DMS114 treated with DMSO at 0.1 percent for 48 hours (cell line): ENCODE measurements at regions not wholly inside any gene's neighbourhood (a gene's known extent, or its start where the extent isn't known, plus 50 kb on each side); places are given as distances from the start of the nearest gene placed in this dataset.
"Not testable (repeated sequence)": the region's sequence is repeated elsewhere in the genome, so short reads cannot be mapped to it uniquely, and the experiment has no call there.

ENCODE experiments used
- DNase-seq: peaks from one replicate; lab custom pipeline; 2025; ENCODE audit not compliant: unreplicated experiment; lab: John Stamatoyannopoulos, UW

DNA sequence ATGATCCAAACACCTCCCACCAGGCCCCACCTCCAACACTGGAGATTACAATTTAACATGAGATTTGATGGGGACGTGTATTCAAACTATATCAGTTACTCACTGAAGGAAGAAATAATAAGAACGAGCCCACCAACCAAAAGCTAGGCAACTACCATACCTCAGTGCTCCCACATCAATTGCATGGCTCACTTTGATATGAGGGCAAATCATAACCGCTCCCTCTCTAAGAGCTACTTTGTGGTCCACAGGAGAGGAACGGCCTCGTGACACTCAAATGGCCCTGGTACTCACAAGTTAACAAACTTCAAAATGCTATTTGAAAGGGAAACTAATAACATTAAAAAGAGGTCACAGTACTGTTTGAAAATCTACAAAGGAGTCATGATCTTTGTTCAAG is 170.7 kb upstream of the SLC7A11 start:
- DNase-seq = no peak

DNA sequence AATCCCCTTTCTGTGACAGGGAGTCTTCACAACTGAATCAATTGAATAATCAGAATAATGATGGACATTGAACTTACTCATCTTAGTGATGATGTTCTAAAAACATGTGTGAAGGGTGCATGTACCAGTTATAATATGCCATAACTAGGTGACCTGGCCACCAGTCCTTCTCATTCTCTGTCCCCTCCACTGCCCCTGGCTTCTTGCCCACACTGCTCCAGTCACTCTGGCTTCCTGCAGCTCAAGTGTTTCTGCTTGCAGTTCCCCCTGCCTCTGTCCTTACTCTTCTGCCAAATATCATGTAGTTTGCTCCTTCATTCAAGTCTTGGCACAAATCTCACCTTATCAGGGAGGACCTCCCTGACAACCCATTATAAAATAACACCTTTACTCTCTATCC is 168.1 kb upstream of the SLC7A11 start:
- no peak for DNase-seq

DNA sequence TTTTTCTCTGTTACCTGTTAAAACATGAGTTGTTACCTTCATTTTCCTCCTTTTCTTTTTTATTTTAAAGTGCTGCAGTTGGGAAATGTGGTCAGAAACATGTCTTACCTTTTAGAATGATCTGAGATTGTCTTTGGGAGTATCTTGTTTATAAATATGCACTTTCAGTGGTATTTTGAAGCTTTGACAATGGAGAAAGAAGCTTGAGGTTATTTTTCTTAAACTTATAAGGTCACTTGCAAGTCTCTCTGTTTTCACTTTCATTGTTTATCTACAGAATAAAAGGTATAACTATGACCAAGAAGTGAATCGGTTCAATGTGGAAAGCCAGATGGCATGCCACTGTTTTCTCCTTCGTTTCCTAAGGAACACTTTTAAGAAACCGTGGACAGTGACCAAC is 167.5 kb upstream of the SLC7A11 start:
- no peak for DNase-seq

DNA sequence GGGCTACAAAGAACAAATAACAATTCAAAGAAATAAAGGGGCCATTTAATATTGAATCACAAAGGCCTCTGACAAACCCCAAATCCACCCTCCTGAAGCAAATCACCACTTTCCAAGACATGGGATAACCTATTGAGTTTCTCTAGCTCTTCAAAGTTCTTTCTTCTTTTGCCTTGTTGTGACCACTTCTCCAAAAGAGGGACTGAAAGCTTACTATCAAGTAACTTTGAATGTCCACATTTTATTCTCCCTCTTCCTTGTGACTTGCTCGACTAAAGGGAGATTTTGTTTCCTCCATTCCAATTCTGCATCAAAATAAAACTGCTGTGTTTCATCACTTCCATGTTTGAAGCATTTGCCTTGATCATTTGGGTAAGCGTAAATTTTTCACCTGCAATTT is 166.6 kb upstream of the SLC7A11 start:
- no peak for DNase-seq

DNA sequence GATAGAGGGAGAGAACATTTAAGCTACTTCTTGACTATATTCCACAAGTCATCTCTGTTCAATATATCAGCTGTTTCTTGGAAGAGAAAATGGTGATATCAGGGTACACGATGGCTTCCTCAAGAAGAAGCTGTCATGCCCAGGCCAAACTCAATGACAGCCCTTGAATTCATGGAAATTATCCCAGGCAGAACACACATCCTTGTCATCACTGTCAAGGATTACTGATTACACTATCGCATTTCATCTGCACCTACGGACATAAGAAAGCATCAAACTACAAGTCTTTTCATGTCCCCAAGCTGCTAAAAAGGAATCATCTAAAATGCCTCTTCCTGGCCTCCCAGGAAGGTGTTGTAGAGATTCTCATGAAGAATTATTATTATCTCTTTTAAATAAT is 165.2 kb upstream of the SLC7A11 start:
- no peak for DNase-seq

DNA sequence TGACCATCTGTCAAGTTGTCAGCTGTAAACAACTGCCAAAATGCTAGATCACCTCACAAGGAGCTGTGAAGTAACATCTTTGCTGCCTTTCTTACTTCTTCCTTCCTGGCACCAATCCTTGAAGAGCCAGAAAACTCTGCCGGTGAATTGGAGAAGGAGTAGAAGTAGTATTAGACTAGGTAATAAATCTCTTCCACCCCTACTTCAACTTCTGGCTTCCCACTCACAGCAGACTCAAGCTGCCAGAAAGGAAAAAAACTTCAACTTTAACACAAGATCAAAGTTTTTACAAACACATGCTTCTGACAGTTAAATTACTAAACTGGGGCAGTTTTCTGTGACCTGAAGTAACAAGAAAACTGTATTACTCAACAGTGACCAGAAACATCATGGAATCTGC is 164.7 kb upstream of the SLC7A11 start:
- no peak for DNase-seq

DNA sequence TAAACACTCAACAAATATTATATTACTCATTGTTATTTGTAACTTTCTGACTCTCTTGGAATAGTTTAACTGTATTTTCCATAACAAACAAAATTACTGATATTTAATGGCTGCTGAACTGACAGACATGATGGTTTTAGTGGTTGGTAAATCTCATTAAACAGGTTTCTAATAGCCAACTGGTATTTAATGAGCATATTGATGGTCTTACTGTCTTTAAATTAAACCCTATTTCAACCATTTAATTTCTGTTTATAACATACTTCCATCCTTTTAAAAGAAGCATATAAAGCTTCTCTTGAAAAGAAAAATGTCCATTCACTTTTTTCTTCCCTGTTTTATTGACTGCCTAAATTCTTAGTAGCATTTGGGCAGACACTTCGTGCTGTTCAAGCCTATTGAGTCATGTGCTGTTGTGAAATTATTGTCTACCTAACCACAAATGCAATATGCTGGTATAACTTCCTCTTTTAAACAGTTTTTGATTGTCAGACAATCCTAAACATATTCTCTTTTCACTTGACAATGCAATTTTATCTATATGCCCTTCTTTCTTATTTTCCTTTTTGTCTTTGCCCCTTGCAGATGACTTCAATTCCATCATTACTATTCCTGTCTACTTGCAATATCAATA is 163.9 kb upstream of the SLC7A11 start:
- DNase-seq = no peak

DNA sequence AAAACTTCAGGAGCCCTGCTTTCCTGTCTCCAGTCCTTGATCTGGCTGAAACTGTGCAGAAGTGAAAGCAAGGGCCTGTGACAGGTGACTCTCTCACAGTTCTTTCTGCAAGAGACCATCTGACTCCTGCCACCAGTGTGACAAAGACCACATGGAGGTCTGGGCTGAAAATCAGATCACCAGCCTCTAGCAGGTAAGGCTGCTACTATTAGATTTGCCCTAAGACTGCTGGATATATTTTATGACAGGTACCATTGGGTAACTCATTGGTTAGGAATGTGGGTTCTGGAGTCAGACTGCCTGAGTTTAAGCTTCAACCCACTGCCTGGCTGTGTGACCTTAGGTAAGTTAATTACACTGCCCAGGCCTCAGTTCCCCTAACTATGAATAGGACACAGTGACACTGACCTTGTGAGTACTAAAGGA is 163.3 kb upstream of the SLC7A11 start:
- DNase-seq = no peak

DNA sequence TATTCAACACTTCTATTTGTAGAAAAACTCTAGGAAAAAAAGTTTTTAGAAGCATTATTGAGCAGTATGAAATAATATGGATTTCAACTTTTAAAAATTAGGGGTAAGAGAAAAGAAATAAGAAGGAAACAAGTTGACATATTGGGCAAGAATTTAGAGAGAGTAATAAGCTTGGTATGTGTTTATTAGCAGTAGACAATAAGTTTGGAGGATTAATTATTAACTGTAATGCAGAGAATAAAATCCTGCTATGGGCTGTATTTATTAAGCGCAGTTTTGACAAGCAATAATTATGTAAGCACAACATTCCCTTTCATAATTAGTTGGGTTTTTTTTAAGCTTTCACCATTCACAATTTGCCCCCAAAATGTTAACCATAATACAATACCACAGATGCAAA is 162.7 kb upstream of the SLC7A11 start:
- no peak for DNase-seq

DNA sequence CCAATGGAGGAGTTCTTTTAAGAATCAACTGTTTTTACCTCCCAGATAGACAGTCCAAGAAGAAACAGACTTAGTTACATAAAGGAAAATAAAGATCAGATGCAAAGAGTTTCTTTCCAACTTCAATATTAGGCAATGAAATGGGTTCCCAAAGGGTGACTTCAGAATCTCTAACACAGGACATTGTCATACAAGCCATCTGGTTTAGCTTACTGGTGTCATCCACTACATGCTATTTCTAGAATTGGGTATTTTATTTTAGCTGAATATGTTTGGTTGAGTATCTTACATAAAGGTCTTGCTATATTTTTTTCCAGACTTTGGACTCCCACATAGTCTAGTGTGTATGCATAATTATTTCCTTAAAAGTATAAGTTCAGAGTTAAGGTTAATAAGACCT is 162.1 kb upstream of the SLC7A11 start:
- DNase-seq = no peak

DNA sequence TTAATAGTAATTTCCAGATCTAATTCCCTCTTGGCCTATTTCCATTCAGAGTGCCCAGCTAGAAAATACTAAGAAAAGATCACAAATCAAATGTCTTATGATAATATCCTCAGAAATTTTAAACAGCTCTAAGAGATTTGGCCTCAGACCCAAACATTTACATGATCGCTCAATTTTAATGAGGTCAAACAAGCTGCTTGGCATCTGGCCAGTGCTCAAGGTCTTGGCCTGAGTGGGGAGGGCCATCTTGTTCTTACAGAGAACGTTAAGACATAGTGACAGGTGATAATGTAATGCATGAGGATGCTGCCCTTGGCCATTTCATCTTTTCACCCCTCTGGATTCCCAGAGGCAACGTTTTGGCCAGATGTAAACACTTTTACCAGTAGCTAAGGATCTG is 159.2 kb upstream of the SLC7A11 start:
- DNase-seq = no peak

DNA sequence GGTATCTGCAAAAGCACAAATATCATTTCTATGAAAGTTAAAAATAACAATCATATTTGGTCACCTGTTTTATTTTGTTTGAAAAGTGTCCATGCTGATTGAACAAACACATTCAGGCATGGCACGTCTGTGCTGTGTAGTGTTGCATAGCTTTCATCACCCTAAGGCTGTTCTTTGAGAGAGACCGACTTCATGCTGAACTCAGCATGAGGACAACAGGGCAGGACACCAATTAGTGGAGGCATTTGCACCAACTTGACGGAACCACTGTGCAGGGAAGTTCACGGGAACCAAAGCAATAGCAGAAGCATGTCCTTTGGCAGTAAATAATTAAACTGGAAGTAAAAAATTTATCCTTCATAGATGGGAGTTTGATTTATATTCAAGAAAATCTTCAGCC is 158.4 kb upstream of the SLC7A11 start:
- DNase-seq = no peak

DNA sequence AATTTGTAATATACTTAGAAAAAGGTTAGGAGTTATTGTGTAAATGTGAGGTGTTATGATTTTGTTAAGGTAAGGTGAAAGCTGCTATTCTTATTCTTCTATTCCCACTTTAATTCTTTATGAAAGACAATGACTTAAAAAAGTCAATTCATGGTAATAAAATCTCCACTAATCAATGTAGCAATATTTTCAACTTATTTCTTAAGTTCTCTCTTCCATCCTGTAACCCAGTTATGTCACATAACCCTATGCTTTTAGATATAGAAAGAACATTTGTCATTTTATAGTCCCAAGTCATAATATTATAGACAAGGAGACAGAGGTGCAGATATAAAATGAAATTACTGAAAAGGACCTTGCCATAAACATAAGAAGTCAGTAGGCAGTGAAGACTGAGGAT is 157.9 kb upstream of the SLC7A11 start:
- no peak for DNase-seq

DNA sequence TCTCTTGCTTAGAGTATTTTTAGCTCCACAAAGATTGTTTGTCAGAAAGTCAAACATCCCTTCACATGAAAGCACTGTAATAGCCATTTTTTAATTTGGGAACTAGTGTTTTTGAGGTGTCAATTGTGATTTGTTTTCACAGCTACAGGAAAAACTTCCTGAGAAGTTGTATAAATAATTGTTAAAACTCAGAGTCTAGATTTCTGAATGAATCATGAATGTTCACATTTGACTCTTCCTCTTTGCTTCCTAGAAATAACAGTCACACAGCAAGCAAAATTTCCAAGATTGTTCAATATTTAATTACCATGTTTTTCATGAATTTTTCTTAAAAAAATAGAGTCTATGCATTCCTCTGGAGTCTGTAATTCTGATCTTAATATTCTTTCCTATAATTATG is 156.9 kb upstream of the SLC7A11 start:
- DNase-seq = no peak

DNA sequence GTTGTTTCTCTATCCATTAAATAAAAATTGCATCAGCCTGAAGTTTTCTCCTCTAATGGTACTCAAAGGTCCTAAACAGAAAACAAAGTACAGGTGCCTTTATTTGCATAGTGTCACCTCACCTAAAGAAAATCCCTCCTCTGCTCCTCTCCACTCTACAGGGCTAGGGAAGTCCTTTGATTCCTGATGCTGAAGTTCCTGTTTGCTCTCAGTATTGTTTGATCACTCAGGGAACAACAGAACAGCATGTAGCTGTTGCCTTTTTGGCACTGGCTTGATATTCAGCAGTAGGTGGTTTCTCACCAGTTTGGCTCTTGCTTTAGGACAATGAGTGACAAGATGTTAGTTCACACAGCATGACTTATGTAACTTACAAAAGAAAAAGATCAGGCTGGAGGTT is 156.2 kb upstream of the SLC7A11 start:
- DNase-seq = no peak

DNA sequence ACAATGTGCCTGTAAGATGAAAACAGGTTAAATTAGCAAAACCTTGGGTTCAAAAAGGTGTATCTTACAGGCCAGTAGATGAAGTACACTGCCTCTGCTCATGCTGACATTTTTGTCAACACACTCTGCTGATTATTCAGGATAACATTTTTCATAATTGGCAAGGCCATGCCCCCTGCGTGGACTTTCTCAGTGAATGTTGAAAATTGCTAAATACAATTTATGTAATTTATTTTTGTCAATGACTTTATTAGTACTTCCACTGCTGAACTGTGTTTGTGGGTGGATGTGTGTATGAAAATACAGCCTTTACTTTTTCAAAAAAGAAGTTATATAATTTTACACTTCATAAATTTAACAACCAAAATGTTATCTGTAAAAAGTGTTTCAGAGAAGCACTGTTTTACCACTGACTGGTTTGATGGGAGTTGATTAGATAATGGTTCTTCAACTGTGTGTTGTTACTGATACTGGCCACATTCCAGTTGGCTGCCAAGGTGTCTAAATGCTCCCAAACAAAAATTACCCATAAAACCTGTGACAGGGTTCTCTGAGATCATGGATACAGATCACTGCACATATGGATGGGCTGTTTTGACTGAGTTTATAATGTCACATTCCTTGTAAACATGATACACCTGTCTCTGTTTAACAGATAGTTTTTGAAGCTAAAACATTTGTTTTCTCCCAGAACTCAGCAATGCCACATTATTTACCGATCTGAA is 151.9 kb upstream of the SLC7A11 start:
- DNase-seq = no peak

DNA sequence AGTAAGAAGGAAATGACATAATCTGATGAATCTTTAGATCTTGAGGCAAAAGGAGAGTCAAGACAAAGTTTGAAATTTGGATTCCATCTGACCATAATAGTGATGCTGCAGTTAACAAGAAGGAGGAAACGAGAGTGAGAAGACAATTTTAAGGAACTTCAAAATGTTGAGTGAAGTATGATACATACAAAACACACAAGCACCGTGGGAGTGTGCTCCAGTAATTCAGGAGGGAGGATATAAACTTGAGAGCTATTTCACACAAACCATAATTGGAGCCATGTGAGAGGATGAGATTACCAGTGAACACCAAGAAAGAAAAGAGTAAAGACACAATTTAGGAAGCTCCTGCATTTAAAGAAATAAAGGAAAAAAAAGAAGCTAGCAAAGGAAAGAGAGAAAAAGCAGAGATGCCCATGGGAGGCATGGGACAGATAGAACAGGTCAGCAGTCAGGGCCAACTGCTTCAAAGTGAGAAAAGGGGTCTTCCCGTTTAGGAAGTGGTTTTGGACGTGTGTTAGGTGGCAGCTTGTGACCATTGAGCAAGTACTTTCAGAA is 150.7 kb upstream of the SLC7A11 start:
- DNase-seq = no peak

DNA sequence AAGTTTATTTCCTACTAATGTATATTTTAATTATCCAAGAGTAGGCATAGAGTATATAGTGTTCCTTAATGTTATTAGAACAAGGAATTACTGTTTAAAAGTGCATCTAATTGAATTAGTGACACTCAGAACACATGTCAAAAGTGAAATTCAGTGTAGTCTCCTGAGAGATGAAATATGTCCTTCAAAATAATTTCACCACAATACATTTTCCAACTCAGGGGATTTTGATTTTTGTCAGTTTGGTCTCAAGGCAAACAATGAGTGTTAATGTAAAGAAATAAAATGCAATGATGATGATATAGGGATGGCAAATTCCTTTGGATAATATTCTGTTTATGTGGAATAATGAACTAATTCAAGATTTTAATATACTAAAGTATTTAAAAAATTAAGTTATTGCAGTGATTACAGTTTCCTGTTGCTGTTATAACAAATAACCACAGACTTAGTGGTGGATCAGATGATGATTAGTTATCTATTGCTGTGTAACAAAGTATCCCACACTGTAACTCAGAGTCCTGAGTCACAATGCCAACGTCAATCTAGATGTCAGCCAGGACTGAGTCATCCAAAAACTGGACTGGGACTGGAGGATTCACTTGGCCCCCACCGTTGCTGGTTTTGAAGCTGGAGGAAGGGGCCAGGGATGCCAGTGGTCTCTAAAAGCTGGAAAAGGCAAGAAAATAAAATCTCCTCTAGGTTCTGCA is 148.0 kb upstream of the SLC7A11 start:
- no peak for DNase-seq

DNA sequence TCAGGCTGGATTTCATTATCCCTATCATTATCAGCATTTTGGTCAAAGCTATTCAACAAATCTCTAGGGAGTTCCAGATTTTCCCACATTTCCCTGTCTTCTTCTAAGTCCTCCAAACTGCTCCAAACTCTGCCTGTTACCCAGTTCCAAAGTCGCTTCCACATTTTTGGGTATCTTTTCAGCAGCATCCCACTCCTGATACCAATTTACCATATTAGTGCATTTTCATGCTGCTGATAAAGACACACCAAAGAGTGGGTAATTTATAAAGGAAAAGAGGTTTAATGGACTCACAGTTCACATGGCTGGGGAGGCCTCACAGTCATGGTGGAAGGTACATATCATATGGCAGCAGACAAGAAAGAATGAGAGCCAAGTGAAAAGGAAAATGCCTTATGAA is 132.8 kb upstream of the SLC7A11 start:
- no peak for DNase-seq

DNA sequence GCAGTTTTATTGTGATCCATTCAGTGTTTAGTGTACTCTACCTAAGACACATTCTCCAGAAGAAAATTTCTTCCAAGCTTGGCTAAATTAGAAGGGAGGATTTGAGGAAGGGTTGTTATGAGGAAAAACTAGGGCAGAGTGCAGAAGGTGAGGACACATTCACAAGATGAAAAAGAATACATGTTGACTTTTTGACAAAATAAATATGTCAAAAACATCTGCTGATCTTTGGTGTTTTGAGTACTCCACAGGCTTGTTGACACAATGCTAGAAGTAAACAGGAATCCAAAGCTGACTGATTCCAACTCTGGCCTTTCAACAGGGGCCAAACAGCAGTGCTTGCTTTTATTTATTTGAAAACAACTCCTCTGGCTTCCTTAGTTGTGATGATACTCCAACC is 125.8 kb upstream of the SLC7A11 start:
- DNase-seq = no peak

DNA sequence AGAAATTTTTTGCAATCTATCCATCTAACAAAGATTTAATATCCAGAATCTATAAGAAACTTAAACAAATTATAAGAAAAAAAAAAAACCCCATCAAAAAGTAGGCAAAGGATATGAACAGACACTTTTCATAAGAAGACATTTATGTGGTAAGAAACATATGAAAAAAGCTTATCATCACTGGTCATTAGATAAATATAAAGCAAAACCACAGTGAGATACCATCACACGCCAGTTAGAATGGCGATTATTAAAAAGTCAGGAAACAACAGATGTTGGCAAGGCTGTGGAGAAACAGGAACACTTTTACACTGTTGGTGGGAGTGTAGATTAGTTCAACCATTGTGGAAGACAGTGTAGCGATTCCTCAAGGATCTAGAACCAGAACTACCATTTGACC is 110.3 kb upstream of the SLC7A11 start:
- DNase-seq = not testable (repeated sequence)

DNA sequence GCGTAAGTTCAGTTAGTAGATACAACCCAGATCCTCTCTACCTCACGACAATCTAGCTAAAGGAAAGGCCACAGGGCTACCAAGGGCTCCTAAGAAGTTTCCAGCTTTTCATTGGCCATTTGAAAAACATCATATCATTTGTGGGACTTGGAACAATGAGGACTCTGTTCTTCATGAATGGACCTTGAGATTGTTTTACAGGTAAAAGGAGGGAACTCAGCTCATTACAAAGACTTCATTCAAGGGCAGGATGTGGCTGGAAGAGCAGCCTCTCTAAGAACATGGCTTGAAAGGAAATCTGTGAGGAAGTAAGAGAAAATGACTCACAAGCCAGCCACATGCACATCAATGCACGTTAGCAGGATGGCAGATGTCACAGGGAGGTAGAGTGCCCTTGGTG is 105.9 kb upstream of the SLC7A11 start:
- no peak for DNase-seq
